CD4-positive, CD25-positive, alpha-beta regulatory T cell (primary cell): ENCODE measurements at regions not wholly inside any gene's neighbourhood (a gene's known extent, or its start where the extent isn't known, plus 50 kb on each side); places are given as distances from the start of the nearest gene placed in this dataset.
"Not testable (repeated sequence)": the region's sequence is repeated elsewhere in the genome, so short reads cannot be mapped to it uniquely, and the experiment has no call there.

Source experiments
- ATAC-seq, 2 donors: fragments of 150-1000 bp; cut with Tn5 transposase; one replicate each; pipeline ENCODE4 v1.10.0; 2021; ENCODE audit warnings: low read depth in 2 of 2, moderate number of reproducible peaks in 2 of 2, moderate library complexity in 1 of 2
- DNase-seq, 3 donors: peaks; one replicate each; pipeline versions ENCODE4 v3.0.0 to v3.0.0-alpha.2; 2012 to 2022; ENCODE audit warnings: mixed read lengths in 1 of 3
- H3K27ac ChIP-seq: one replicate; pipeline ENCODE4 v1.7.0; 2013; ENCODE audit warnings: mild to moderate bottlenecking, low read length; ENCODE audit not compliant: insufficient read depth, poor library complexity, severe bottlenecking
- H3K27me3 ChIP-seq: one replicate; pipeline ENCODE4 v1.7.0; 2013; ENCODE audit warnings: low read length; ENCODE audit not compliant: control insufficient read depth, insufficient read depth
- H3K36me3 ChIP-seq: one replicate; pipeline ENCODE4 v1.7.0; 2013; ENCODE audit warnings: mild to moderate bottlenecking, low read length, moderate library complexity; ENCODE audit not compliant: control insufficient read depth, insufficient read depth
- H3K4me1 ChIP-seq: 2 replicates; pipeline ENCODE4 v1.7.0; 2013; ENCODE audit warnings: mild to moderate bottlenecking, low read length; ENCODE audit not compliant: insufficient read depth, control insufficient read depth, poor library complexity, severe bottlenecking
- H3K4me3 ChIP-seq: one replicate; pipeline ENCODE4 v1.7.0; 2013; ENCODE audit warnings: low read depth, mild to moderate bottlenecking, low read length, moderate library complexity
- H3K9me3 ChIP-seq, 2 experiments: 1 replicate in 1 of 2; 2 replicates in 1 of 2; pipeline ENCODE4 v1.7.0; 2013; ENCODE audit warnings: low read length in 2 of 2, mild to moderate bottlenecking in 1 of 2, moderate library complexity in 1 of 2; ENCODE audit not compliant: control insufficient read depth in 2 of 2
- H3K27ac Mint-ChIP-seq, 3 donors: one replicate each; pipeline ENCODE4 v1.8.0; 2020 to 2022; ENCODE audit warnings: mild to moderate bottlenecking in 3 of 3, mixed read lengths in 3 of 3, moderate library complexity in 2 of 3
- H3K27me3 Mint-ChIP-seq: one replicate; pipeline ENCODE4 v1.8.0; 2022; ENCODE audit warnings: mild to moderate bottlenecking, mixed read lengths
- H3K36me3 Mint-ChIP-seq: one replicate; pipeline ENCODE4 v1.8.0; 2020; ENCODE audit warnings: mixed read lengths
- H3K4me1 Mint-ChIP-seq, 4 donors: one replicate each; pipeline ENCODE4 v1.8.0; 2020 to 2022; ENCODE audit warnings: mixed read lengths in 4 of 4, mild to moderate bottlenecking in 1 of 4
- H3K4me3 Mint-ChIP-seq, 4 donors: one replicate each; pipeline ENCODE4 v1.8.0; 2020 to 2022; ENCODE audit warnings: mild to moderate bottlenecking in 4 of 4, mixed read lengths in 4 of 4, moderate library complexity in 3 of 4
- H3K9me3 Mint-ChIP-seq, 7 donors: one replicate each; pipeline ENCODE4 v1.8.0; 2020 to 2022; ENCODE audit warnings: mixed read lengths in 7 of 7, mild to moderate bottlenecking in 3 of 7, moderate library complexity in 2 of 7

- DNase-seq = no peak
- Mint-ChIP-seq H3K9me3 (peaks cover 0 to 15% (median 1%) of the 10 kb centered on the region in 7 donors), H3K27ac (no peak overlapping the region), H3K27me3 (no peaks in the 10 kb centered on the region), H3K36me3 (no peaks in the 10 kb centered on the region), H3K4me3 (no peak overlapping the region), H3K4me1 (no peaks in the 10 kb centered on the region)
- no peak for ATAC-seq
- H3K36me3 ChIP-seq = no peaks in the 10 kb centered on the region
- H3K4me3 ChIP-seq = no peak overlapping the region
- no peak overlapping the region for H3K27ac ChIP-seq
- no peaks in the 10 kb centered on the region for H3K9me3 ChIP-seq
- H3K27me3 ChIP-seq = no peaks in the 10 kb centered on the region
- no peaks in the 10 kb centered on the region for H3K4me1 ChIP-seq
Observed at GRCh38 chr4:23023666-23024065, 330.9 kb downstream of the GBA3 start.

- H3K27me3 Mint-ChIP-seq = no peaks in the 10 kb centered on the region
- Histone ChIP-seq H3K9me3 (no peaks in the 10 kb centered on the region), H3K27ac (no peak overlapping the region), H3K36me3 (no peaks in the 10 kb centered on the region), H3K4me3 (no peak overlapping the region), H3K27me3 (no peaks in the 10 kb centered on the region), H3K4me1 (no peaks in the 10 kb centered on the region)
- no peak for DNase-seq
- H3K4me1 Mint-ChIP-seq = no peaks in the 10 kb centered on the region
- peaks cover 0 to 15% (median 1%) of the 10 kb centered on the region in 7 donors for H3K9me3 Mint-ChIP-seq
- no peak overlapping the region for H3K4me3 Mint-ChIP-seq
- no peak overlapping the region for H3K27ac Mint-ChIP-seq
- H3K36me3 Mint-ChIP-seq = no peaks in the 10 kb centered on the region
- no peak for ATAC-seq
Observed at GRCh38 chr4:23023121-23023520, 330.4 kb downstream of the GBA3 start.

GRCh38 chr4:23022032-23022431, 329.3 kb downstream of the GBA3 start:
- Mint-ChIP-seq H3K9me3 (peaks cover 0 to 11% (median 1%) of the 10 kb centered on the region in 7 donors), H3K4me3 (no peak overlapping the region), H3K4me1 (no peaks in the 10 kb centered on the region), H3K36me3 (no peaks in the 10 kb centered on the region), H3K27me3 (no peaks in the 10 kb centered on the region), H3K27ac (no peak overlapping the region)
- Histone ChIP-seq H3K4me1 (no peaks in the 10 kb centered on the region), H3K27ac (no peak overlapping the region), H3K4me3 (no peak overlapping the region), H3K9me3 (no peaks in the 10 kb centered on the region), H3K36me3 (no peaks in the 10 kb centered on the region), H3K27me3 (no peaks in the 10 kb centered on the region)
- no peak for ATAC-seq
- no peak for DNase-seq

- Mint-ChIP-seq H3K4me3 (no peak overlapping the region), H3K9me3 (peaks cover 0 to 8% (median 1%) of the 10 kb centered on the region in 7 donors), H3K4me1 (no peaks in the 10 kb centered on the region), H3K27ac (no peak overlapping the region), H3K36me3 (no peaks in the 10 kb centered on the region), H3K27me3 (no peaks in the 10 kb centered on the region)
- Histone ChIP-seq H3K27ac (no peak overlapping the region), H3K4me3 (no peak overlapping the region), H3K27me3 (no peaks in the 10 kb centered on the region), H3K9me3 (no peaks in the 10 kb centered on the region), H3K4me1 (no peaks in the 10 kb centered on the region), H3K36me3 (no peaks in the 10 kb centered on the region)
- ATAC-seq = no peak
- DNase-seq = no peak
Observed at GRCh38 chr4:23021040-23021439, 328.3 kb downstream of the GBA3 start.

- not testable (repeated sequence) for H3K9me3 ChIP-seq, H3K36me3 Mint-ChIP-seq, DNase-seq, H3K9me3 Mint-ChIP-seq, H3K27me3 ChIP-seq, H3K27me3 Mint-ChIP-seq, ATAC-seq, H3K27ac Mint-ChIP-seq, H3K4me3 Mint-ChIP-seq, H3K27ac ChIP-seq, H3K36me3 ChIP-seq, H3K4me1 Mint-ChIP-seq, H3K4me3 ChIP-seq, H3K4me1 ChIP-seq
Observed at GRCh38 chr4:23020399-23020798, 327.7 kb downstream of the GBA3 start.

- no peaks in the 10 kb centered on the region for H3K27me3 ChIP-seq
- DNase-seq (no peak), ATAC-seq (no peak)
- no peaks in the 10 kb centered on the region for H3K27me3 Mint-ChIP-seq
- H3K9me3 Mint-ChIP-seq = peaks cover 0 to 7% (median 0%) of the 10 kb centered on the region in 7 donors
- H3K36me3 Mint-ChIP-seq = no peaks in the 10 kb centered on the region
- H3K4me1 ChIP-seq = no peaks in the 10 kb centered on the region
- H3K27ac Mint-ChIP-seq = no peak overlapping the region
- H3K4me3 ChIP-seq = no peak overlapping the region
- H3K4me3 Mint-ChIP-seq = no peak overlapping the region
- H3K36me3 ChIP-seq = no peaks in the 10 kb centered on the region
- H3K4me1 Mint-ChIP-seq = no peaks in the 10 kb centered on the region
- no peaks in the 10 kb centered on the region for H3K9me3 ChIP-seq
- H3K27ac ChIP-seq = no peak overlapping the region
Observed at GRCh38 chr4:23016981-23017380, 324.2 kb downstream of the GBA3 start.

- no peaks in the 10 kb centered on the region for H3K4me1 ChIP-seq
- Mint-ChIP-seq H3K4me1 (no peaks in the 10 kb centered on the region), H3K27me3 (no peaks in the 10 kb centered on the region), H3K36me3 (no peaks in the 10 kb centered on the region), H3K27ac (no peak overlapping the region), H3K9me3 (peaks cover 0 to 7% (median 0%) of the 10 kb centered on the region in 7 donors), H3K4me3 (no peak overlapping the region)
- no peaks in the 10 kb centered on the region for H3K27me3 ChIP-seq
- H3K36me3 ChIP-seq = no peaks in the 10 kb centered on the region
- H3K27ac ChIP-seq = no peak overlapping the region
- DNase-seq = no peak
- no peak overlapping the region for H3K4me3 ChIP-seq
- H3K9me3 ChIP-seq = no peaks in the 10 kb centered on the region
- no peak for ATAC-seq
Observed at GRCh38 chr4:23015821-23016220, 323.1 kb downstream of the GBA3 start.

GRCh38 chr4:23009093-23009492, 316.4 kb downstream of the GBA3 start:
- Mint-ChIP-seq H3K27ac (no peak overlapping the region), H3K27me3 (no peaks in the 10 kb centered on the region), H3K36me3 (no peaks in the 10 kb centered on the region), H3K9me3 (peaks cover 0 to 12% (median 0%) of the 10 kb centered on the region in 7 donors), H3K4me3 (no peak overlapping the region), H3K4me1 (no peaks in the 10 kb centered on the region)
- Histone ChIP-seq H3K9me3 (no peaks in the 10 kb centered on the region), H3K36me3 (no peaks in the 10 kb centered on the region), H3K27ac (no peak overlapping the region), H3K4me1 (no peaks in the 10 kb centered on the region), H3K27me3 (no peaks in the 10 kb centered on the region), H3K4me3 (no peak overlapping the region)
- no peak for ATAC-seq
- no peak for DNase-seq
